WTC11 (cell line): ENCODE measurements at regions not wholly inside any gene's neighbourhood (a gene's known extent, or its start where the extent isn't known, plus 50 kb on each side); places are given as distances from the start of the nearest gene placed in this dataset.
"Not testable (repeated sequence)": the region's sequence is repeated elsewhere in the genome, so short reads cannot be mapped to it uniquely, and the experiment has no call there.

Experiments
- ATAC-seq: fragments of 200-7000 bp; cut with Tn5 transposase; 2 replicates; pipeline ENCODE4 v1.10.0; 2021; ENCODE audit warnings: mild to moderate bottlenecking, moderate library complexity
- CTCF ChIA-PET: fragments of 300-600 bp; sonication (Branson Sonifier 250); formaldehyde crosslinking; loops from one replicate; lab custom pipeline; 2021; ENCODE audit warnings: antibody characterized with exemption; lab: Charles Lee
- POLR2A ChIA-PET: fragments of 350-600 bp; sonication (Branson Sonifier 250); formaldehyde crosslinking; loops from one replicate; lab custom pipeline; 2021; ENCODE audit warnings: antibody characterized with exemption; lab: Charles Lee
- DNase-seq: peaks from one replicate; pipeline ENCODE4 v3.0.0; 2021; ENCODE audit warnings: low spot score
- H3K27ac Mint-ChIP-seq: 2 replicates; pipeline ENCODE4 v1.8.0; 2021; ENCODE audit warnings: mixed read lengths
- H3K27me3 Mint-ChIP-seq: 2 replicates; pipeline ENCODE4 v1.8.0; 2021; ENCODE audit warnings: low read depth, mild to moderate bottlenecking, moderate library complexity, mixed read lengths
- H3K36me3 Mint-ChIP-seq: 2 replicates; pipeline ENCODE4 v1.8.0; 2021; ENCODE audit warnings: mixed read lengths
- H3K4me1 Mint-ChIP-seq: 2 replicates; pipeline ENCODE4 v1.8.0; 2022; ENCODE audit warnings: mixed read lengths
- H3K4me3 Mint-ChIP-seq: 2 replicates; pipeline ENCODE4 v1.8.0; 2021; ENCODE audit warnings: mild to moderate bottlenecking, moderate library complexity, mixed read lengths
- H3K9me3 Mint-ChIP-seq: 2 replicates; pipeline ENCODE4 v1.8.0; 2021; ENCODE audit warnings: mixed read lengths
- CBFB ChIP-seq: sonication (generic); formaldehyde crosslinking; IDR thresholded peaks from 2 replicates; pipeline ENCODE4 v1.8.1; 2022; ENCODE audit warnings: mild to moderate bottlenecking, low read depth, missing genetic modification reagents
- CREB1 ChIP-seq: sonication (generic); formaldehyde crosslinking; IDR thresholded peaks from 2 replicates; pipeline ENCODE4 v1.8.0; 2023; ENCODE audit warnings: mild to moderate bottlenecking, missing genetic modification reagents
- EMX1 ChIP-seq: fragments of 250-450 bp; sonication (Bioruptor Pico); IDR thresholded peaks from 2 replicates; pipeline ENCODE4 v1.8.0; 2021; ENCODE audit warnings: mild to moderate bottlenecking
- FOXK1 ChIP-seq: sonication (generic); formaldehyde crosslinking; IDR thresholded peaks from 2 replicates; pipeline ENCODE4 v1.8.0; 2022; ENCODE audit warnings: mild to moderate bottlenecking, moderate library complexity, missing genetic modification reagents
- GABPB1 ChIP-seq: sonication (generic); formaldehyde crosslinking; IDR thresholded peaks from 2 replicates; pipeline ENCODE4 v1.8.1; 2023; ENCODE audit warnings: mild to moderate bottlenecking, missing genetic modification reagents
- GRHL2 ChIP-seq: fragments of 250-450 bp; sonication (Bioruptor Pico); IDR thresholded peaks from 2 replicates; pipeline ENCODE4 v1.8.0; 2022; ENCODE audit warnings: mild to moderate bottlenecking, moderate library complexity; ENCODE audit not compliant: insufficient replicate concordance, severe bottlenecking
- HMGA2 ChIP-seq: fragments of 250-450 bp; sonication (Bioruptor Pico); IDR thresholded peaks from 2 replicates; pipeline ENCODE4 v1.4.0; 2021; ENCODE audit warnings: mild to moderate bottlenecking, moderate library complexity
- IRF2 ChIP-seq: sonication (generic); formaldehyde crosslinking; IDR thresholded peaks from 2 replicates; pipeline ENCODE4 v1.8.0; 2022; ENCODE audit warnings: low read depth, missing genetic modification reagents, borderline replicate concordance
- NR2C2 ChIP-seq: sonication (generic); formaldehyde crosslinking; IDR thresholded peaks from 2 replicates; pipeline ENCODE4 v1.8.0; 2022; ENCODE audit warnings: mild to moderate bottlenecking, missing genetic modification reagents
- RORB ChIP-seq: fragments of 250-450 bp; sonication (Bioruptor Pico); IDR thresholded peaks from 2 replicates; pipeline ENCODE4 v1.9.0; 2021; ENCODE audit warnings: mild to moderate bottlenecking
- TCF7 ChIP-seq: sonication (generic); formaldehyde crosslinking; IDR thresholded peaks from 2 replicates; pipeline ENCODE4 v1.8.0; 2022; ENCODE audit warnings: mild to moderate bottlenecking, low read depth, missing genetic modification reagents, moderate library complexity
- ZNF219 ChIP-seq: sonication (generic); formaldehyde crosslinking; IDR thresholded peaks from 2 replicates; pipeline ENCODE4 v1.8.0; 2023; ENCODE audit warnings: missing genetic modification reagents, mild to moderate bottlenecking, borderline replicate concordance
- ZNF317 ChIP-seq: sonication (generic); formaldehyde crosslinking; IDR thresholded peaks from 2 replicates; pipeline ENCODE4 v1.8.1; 2023; ENCODE audit warnings: low read depth, mild to moderate bottlenecking, moderate library complexity, missing genetic modification reagents, borderline replicate concordance
- ZNF423 ChIP-seq: fragments of 250-450 bp; sonication (Bioruptor Pico); IDR thresholded peaks from 2 replicates; pipeline ENCODE4 v2.1.2; 2022; ENCODE audit warnings: mild to moderate bottlenecking, moderate library complexity
- TF ChIP-seq, protein P1 (sequence below): sonication (generic); formaldehyde crosslinking; IDR thresholded peaks from 2 replicates; pipeline ENCODE4 v1.8.1; 2023; ENCODE audit warnings: mild to moderate bottlenecking, missing genetic modification reagents
- TF ChIP-seq, protein P2 (sequence below): sonication (generic); formaldehyde crosslinking; IDR thresholded peaks from 2 replicates; pipeline ENCODE4 v1.8.0; 2022; ENCODE audit warnings: missing genetic modification reagents
- TF ChIP-seq, protein P3 (sequence below): sonication (generic); formaldehyde crosslinking; IDR thresholded peaks from 2 replicates; pipeline ENCODE4 v1.8.0; 2022; ENCODE audit warnings: mild to moderate bottlenecking, missing genetic modification reagents
- TF ChIP-seq, protein P4 (sequence below): fragments of 250-450 bp; sonication (Bioruptor Pico); IDR thresholded peaks from 2 replicates; pipeline ENCODE4 v1.9.0; 2021; ENCODE audit warnings: mild to moderate bottlenecking
- TF ChIP-seq, protein P5 (sequence below): fragments of 250-450 bp; sonication (Bioruptor Pico); IDR thresholded peaks from 2 replicates; pipeline ENCODE4 v2.1.2; 2022; ENCODE audit warnings: mild to moderate bottlenecking, moderate library complexity
- TF ChIP-seq, protein P6 (sequence below): sonication (generic); formaldehyde crosslinking; IDR thresholded peaks from 2 replicates; pipeline ENCODE4 v1.8.1; 2022; ENCODE audit warnings: low read depth, missing genetic modification reagents, borderline replicate concordance

DNA sequence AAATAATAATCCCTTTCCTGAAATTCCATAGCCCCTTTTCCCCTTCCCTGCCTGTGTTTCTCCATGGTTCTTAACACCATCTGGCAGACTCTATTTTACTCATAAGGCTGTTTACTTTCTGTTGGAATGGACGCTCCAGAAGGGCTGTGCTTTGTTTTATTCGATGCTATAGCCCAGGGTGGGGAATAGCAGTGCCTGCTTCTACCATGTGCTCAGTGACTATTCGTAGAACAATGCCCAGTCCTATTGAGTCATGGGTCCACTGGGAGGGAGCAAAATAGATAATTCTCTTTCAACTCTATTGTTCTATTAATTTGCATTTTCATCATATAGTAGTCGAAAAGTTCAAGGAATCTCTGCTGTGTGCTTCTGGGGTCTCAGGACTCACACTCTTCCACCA is 565.1 kb downstream of the C6orf118 start:
- no peaks in the 10 kb centered on the region for H3K4me1 Mint-ChIP-seq
- POLR2A ChIA-PET: no interaction called here
- H3K27me3 Mint-ChIP-seq: no peaks in the 10 kb centered on the region
- TF ChIP-seq ZNF219: no peak
- TF ChIP-seq TCF7 (CRISPR knock-in tag): no peak
- TF ChIP-seq, protein P1, sequence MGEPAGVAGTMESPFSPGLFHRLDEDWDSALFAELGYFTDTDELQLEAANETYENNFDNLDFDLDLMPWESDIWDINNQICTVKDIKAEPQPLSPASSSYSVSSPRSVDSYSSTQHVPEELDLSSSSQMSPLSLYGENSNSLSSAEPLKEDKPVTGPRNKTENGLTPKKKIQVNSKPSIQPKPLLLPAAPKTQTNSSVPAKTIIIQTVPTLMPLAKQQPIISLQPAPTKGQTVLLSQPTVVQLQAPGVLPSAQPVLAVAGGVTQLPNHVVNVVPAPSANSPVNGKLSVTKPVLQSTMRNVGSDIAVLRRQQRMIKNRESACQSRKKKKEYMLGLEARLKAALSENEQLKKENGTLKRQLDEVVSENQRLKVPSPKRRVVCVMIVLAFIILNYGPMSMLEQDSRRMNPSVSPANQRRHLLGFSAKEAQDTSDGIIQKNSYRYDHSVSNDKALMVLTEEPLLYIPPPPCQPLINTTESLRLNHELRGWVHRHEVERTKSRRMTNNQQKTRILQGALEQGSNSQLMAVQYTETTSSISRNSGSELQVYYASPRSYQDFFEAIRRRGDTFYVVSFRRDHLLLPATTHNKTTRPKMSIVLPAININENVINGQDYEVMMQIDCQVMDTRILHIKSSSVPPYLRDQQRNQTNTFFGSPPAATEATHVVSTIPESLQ: no peak
- no peak for TF ChIP-seq CREB1
- no peak for TF ChIP-seq GABPB1
- no peak for TF ChIP-seq IRF2
- ATAC-seq (no peak), DNase-seq (no peak)
- H3K27ac Mint-ChIP-seq: no peak overlapping the region
- CTCF ChIA-PET: no interaction called here
- no peak overlapping the region for H3K4me3 Mint-ChIP-seq
- H3K9me3 Mint-ChIP-seq: peaks cover 22% of the 10 kb centered on the region
- H3K36me3 Mint-ChIP-seq: peaks cover 3% of the 10 kb centered on the region; the same call in 1 of the 2 replicates

DNA sequence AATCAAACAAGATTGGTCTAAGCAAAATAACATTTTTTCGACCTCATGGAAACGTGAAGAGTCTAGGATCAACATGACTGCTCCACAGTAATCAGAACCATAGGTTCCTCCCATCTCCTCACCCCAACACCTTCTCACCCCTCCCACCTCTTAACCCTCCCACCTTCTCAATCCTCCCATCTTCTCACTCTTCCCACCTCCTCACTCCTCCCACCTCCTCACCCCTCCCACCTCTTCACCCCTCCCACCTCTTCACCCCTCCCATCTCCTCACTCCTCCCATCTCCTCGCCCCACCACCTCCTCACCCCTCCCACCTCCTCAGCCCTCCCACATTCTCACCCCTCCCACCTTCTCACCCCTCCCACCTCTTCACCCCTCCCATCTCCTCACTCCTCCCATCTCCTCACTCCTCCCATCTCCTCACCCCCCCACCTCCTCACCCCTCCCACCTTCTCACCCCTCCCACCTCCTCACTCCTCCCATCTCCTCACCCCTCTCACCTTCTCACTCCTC is 567.4 kb downstream of the C6orf118 start:
- H3K36me3 Mint-ChIP-seq: peaks cover 20% of the 10 kb centered on the region
- DNase-seq: peak; percentile 19
- H3K27me3 Mint-ChIP-seq: no peaks in the 10 kb centered on the region
- ATAC-seq: peak; percentile 92
- H3K4me3 Mint-ChIP-seq: no peak overlapping the region
- H3K27ac Mint-ChIP-seq: no peak overlapping the region
- CTCF ChIA-PET: no interaction called here
- TF ChIP-seq, protein P2, sequence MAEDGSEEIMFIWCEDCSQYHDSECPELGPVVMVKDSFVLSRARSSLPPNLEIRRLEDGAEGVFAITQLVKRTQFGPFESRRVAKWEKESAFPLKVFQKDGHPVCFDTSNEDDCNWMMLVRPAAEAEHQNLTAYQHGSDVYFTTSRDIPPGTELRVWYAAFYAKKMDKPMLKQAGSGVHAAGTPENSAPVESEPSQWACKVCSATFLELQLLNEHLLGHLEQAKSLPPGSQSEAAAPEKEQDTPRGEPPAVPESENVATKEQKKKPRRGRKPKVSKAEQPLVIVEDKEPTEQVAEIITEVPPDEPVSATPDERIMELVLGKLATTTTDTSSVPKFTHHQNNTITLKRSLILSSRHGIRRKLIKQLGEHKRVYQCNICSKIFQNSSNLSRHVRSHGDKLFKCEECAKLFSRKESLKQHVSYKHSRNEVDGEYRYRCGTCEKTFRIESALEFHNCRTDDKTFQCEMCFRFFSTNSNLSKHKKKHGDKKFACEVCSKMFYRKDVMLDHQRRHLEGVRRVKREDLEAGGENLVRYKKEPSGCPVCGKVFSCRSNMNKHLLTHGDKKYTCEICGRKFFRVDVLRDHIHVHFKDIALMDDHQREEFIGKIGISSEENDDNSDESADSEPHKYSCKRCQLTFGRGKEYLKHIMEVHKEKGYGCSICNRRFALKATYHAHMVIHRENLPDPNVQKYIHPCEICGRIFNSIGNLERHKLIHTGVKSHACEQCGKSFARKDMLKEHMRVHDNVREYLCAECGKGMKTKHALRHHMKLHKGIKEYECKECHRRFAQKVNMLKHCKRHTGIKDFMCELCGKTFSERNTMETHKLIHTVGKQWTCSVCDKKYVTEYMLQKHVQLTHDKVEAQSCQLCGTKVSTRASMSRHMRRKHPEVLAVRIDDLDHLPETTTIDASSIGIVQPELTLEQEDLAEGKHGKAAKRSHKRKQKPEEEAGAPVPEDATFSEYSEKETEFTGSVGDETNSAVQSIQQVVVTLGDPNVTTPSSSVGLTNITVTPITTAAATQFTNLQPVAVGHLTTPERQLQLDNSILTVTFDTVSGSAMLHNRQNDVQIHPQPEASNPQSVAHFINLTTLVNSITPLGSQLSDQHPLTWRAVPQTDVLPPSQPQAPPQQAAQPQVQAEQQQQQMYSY (CRISPR knock-in tag): no peak
- TF ChIP-seq, protein P3, sequence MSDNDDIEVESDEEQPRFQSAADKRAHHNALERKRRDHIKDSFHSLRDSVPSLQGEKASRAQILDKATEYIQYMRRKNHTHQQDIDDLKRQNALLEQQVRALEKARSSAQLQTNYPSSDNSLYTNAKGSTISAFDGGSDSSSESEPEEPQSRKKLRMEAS (CRISPR knock-in tag): no peak
- no peak for TF ChIP-seq HMGA2
- TF ChIP-seq ZNF317: no peak
- TF ChIP-seq ZNF423 (CRISPR knock-in tag): no peak
- TF ChIP-seq, protein P1: no peak
- TF ChIP-seq, all 79 proteins: peak for 0
- POLR2A ChIA-PET: no interaction called here
- no peaks in the 10 kb centered on the region for H3K4me1 Mint-ChIP-seq
- H3K9me3 Mint-ChIP-seq: peaks cover 41% of the 10 kb centered on the region

DNA sequence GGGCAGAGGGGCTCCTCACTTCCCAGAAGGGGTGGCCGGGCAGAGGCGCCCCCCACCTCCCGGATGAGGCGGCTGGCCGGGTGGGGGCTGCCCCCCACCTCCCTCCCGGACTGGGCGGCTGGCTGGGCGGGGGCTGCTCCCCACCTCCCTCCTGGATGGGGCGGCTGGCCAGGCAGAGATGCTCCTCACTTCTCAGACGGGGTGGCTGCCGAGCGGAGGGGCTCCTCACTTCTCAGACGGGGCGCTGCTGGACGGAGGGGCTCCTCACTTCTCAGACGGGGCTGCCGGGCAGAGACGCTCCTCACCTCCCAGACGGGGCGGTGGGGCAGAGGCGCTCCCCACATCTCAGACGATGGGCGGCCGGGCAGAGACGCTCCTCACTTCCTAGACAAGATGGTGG is 573.3 kb downstream of the C6orf118 start:
- peaks cover 31% of the 10 kb centered on the region for H3K36me3 Mint-ChIP-seq
- CTCF ChIA-PET, H3K27me3 Mint-ChIP-seq, H3K27ac Mint-ChIP-seq, ATAC-seq, DNase-seq, H3K4me3 Mint-ChIP-seq, POLR2A ChIA-PET, H3K4me1 Mint-ChIP-seq: not testable (repeated sequence)
- peaks cover 48% of the 10 kb centered on the region for H3K9me3 Mint-ChIP-seq

DNA sequence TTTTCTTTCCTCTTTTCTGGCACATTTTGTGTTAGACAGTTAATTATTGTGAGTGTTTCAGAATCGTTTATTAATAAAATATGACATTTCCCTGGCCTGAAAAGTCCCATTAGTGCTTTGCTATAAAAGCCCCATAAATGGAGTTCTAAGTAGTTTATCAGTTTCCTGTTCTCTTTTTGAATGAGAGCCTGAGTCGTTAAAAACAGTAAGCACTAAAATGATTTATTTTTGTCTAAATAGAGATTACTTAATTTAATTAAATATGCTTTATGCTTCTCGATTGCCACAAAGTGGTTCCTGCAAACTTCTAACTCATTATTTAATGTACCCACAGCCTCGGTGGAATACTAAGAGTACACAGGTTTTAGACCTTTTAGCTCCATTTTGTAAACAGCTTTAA is 577.9 kb downstream of the C6orf118 start:
- no peak overlapping the region for H3K27ac Mint-ChIP-seq
- ChIA-PET CTCF (no interaction called here), POLR2A (no interaction called here)
- peaks cover 19% of the 10 kb centered on the region for H3K36me3 Mint-ChIP-seq
- no peak for ATAC-seq
- H3K27me3 Mint-ChIP-seq: no peaks in the 10 kb centered on the region; the same call in 1 of the 2 replicates
- no peak for DNase-seq
- H3K9me3 Mint-ChIP-seq: peaks cover 35% of the 10 kb centered on the region
- H3K4me3 Mint-ChIP-seq: no peak overlapping the region
- no peaks in the 10 kb centered on the region for H3K4me1 Mint-ChIP-seq
- TF ChIP-seq CBFB (CRISPR knock-in tag) (no peak), EMX1 (CRISPR knock-in tag) (no peak), RORB (CRISPR knock-in tag) (no peak), FOXK1 (CRISPR knock-in tag) (no peak), GRHL2 (CRISPR knock-in tag) (no peak), NR2C2 (CRISPR knock-in tag) (no peak)
- TF ChIP-seq, protein P4, sequence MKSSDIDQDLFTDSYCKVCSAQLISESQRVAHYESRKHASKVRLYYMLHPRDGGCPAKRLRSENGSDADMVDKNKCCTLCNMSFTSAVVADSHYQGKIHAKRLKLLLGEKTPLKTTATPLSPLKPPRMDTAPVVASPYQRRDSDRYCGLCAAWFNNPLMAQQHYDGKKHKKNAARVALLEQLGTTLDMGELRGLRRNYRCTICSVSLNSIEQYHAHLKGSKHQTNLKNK (CRISPR knock-in tag): no peak
- TF ChIP-seq, protein P5, sequence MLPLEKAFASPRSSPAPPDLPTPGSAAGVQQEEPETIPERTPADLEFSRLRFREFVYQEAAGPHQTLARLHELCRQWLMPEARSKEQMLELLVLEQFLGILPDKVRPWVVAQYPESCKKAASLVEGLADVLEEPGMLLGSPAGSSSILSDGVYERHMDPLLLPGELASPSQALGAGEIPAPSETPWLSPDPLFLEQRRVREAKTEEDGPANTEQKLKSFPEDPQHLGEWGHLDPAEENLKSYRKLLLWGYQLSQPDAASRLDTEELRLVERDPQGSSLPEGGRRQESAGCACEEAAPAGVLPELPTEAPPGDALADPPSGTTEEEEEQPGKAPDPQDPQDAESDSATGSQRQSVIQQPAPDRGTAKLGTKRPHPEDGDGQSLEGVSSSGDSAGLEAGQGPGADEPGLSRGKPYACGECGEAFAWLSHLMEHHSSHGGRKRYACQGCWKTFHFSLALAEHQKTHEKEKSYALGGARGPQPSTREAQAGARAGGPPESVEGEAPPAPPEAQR (CRISPR knock-in tag): no peak
- TF ChIP-seq, protein P6, sequence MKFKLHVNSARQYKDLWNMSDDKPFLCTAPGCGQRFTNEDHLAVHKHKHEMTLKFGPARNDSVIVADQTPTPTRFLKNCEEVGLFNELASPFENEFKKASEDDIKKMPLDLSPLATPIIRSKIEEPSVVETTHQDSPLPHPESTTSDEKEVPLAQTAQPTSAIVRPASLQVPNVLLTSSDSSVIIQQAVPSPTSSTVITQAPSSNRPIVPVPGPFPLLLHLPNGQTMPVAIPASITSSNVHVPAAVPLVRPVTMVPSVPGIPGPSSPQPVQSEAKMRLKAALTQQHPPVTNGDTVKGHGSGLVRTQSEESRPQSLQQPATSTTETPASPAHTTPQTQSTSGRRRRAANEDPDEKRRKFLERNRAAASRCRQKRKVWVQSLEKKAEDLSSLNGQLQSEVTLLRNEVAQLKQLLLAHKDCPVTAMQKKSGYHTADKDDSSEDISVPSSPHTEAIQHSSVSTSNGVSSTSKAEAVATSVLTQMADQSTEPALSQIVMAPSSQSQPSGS (CRISPR knock-in tag): no peak
